Stimulated activated CD8-positive, alpha-beta memory T cell treated with anti-CD3 and anti-CD28 coated beads, Interleukin-15, amount 100 ng/mL, for 48 hours (primary cell): ENCODE measurements at regions not wholly inside any gene's neighbourhood (a gene's known extent, or its start where the extent isn't known, plus 50 kb on each side); places are given as distances from the start of the nearest gene placed in this dataset.
A peak's percentile ranks its signal among the peaks of the same experiment; 100 is the strongest.
"Not testable (repeated sequence)": the region's sequence is repeated elsewhere in the genome, so short reads cannot be mapped to it uniquely, and the experiment has no call there.

Source experiments
- DNase-seq, 2 donors: peaks; one replicate each; pipeline ENCODE4 v3.0.0-alpha.2; 2020; ENCODE audit warnings: low read depth in 2 of 2

DNA sequence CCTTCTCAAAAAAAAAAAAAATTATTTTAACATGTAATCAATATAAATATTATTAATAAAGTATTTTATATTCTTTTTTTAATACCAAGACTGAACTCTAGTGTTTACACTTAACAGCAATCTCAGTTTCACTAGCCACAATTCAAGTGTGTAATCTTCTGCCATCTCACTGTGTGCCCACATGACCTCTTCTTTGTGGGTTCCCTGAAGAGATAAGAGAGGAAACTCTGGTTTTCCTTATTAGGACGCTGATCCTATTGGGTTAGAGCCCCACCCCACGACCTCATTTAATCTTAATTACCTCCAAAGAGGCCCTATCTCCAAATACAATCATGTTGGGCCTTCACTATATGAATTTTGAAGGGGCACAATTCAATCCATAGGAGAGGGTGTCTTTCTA is 177.6 kb downstream of the STK31 start:
- DNase-seq = no peak

DNA sequence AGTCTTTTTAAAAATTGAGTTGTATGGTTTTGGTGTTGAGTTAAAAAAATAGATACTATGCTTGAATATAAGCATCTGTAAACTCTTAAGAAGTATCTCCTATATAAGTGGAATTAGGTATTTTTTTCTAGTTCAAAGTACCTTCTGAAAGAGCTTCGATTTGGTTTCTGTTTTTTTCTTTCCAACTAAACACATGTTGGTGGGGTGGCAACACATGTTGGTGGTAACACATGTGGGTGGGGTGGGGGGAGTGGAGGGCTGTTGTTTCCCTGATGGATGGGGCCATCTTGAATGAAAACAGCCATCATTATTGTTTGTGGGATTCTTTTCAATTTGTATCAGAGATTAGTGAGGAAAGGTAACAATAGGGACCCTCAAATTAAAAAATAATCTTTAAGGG is 178.9 kb downstream of the STK31 start:
- no peak for DNase-seq

DNA sequence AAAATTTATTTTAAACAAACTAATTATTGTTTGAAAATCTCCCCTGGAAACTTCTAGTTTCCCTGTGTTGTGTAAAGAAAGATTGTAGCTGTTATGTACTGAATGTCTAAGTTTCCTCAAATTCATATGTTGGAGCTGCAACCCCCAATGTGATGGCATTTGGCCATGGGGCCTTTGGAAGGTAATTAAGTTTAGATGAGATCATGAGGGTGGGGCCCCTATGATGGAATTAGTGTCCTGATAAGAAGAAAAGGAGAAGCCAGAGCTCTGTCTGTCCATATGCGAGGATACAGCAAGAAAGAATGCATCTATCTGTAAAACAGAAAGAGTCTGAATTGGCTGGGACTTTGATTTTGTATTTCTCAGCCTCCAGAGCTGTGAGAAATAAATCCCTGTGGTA is 179.5 kb downstream of the STK31 start:
- no peak for DNase-seq

DNA sequence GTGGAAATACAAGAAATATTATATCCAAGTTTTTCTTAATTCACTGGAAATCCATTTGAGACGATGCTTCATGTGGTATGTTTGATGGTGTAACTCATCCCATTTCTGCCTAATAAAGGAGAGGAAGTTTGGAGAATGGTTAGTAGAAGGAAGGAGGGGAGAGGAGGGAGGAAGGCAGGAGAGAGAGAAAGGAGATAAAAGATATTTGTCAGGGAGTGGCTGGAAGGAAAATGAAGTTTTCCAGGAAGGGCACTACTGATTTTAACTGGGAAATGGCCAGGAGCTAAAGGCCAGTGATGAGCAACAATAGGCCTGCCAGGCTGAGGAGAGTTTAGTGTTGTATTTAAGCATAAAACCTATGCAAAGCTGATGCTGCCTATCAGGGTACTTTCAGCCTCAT is 182.0 kb downstream of the STK31 start:
- DNase-seq = no peak

DNA sequence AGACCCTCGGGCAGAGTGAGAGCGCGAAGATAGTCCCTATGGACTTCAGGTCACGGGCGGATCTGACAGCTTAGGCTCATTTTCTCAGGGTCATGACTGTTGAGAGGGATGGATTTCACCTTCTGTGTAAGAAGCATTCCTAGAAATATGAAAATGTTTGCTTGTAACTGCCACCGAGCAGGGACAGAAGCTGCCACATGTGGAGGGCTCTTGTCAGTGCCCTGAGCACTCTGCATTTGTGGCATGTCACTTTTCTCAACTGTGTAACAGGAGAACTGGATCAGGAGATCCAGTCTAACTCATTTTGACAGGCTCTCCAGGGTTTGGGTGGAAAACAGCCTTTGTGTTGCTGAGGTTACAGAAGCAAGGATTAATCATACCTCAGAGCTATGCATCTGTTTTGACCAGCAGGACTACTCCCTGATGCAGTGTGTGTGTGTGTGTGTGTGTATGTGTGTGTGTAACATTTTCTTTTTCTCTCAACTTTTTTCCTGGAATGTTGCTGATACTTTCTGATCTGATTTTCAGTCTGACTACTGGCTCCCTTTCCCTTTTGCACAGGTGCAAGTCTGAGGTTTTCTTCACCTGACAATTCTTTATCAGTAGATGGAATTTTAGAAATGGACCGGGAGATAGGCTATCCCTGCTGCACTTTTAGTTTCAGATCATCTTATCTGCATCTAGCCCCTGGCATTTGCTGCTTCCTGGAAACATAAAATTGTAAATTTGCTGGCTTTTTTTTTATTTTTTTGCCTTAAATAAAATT is 183.3 kb downstream of the STK31 start:
- no peak for DNase-seq

DNA sequence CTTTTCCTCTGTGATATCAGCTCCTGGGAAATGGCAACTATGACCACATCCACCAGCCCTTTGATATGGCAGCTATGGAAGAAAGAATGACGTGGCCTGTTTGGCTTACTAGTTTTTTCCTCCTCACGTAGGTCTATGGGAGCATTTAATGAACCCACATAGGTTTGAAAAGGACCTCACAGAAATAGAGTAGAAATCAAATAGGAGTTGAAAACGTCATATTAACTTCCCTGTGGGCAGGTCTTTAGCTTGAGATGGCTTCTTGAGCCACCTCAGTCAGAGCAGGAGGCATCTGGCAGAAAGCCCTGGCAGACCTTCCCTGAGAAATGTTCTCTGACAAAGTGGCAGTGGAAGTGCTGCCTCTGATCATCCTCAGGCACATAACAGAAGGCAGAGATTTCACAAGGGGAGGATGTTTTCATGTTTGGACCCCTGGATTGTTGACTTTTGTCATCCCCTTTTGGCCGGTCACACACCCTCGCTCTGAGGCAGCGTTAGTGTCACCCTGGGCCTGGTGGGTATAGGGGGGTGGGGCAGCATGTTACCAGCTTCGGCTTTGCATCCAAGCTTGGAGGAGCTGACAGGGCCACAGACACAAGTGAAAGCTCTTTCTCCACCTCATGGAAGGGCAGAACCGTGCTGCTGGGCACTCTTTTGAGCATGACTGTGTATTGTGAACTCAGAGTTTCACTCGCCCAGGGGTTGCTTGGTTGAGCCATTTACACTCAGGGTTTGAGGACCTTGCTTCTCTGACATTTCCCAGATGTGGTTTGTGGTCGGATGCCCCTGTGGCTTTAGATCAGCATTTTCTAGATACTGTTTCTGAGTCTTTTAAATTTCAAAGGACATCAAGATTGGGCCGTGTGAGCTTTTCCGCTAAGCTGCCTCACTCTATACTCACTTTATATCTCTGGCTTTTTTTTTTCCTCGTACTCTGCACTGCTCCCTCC is 184.2 kb downstream of the STK31 start:
- peak; percentile 50 to 58 for DNase-seq

DNA sequence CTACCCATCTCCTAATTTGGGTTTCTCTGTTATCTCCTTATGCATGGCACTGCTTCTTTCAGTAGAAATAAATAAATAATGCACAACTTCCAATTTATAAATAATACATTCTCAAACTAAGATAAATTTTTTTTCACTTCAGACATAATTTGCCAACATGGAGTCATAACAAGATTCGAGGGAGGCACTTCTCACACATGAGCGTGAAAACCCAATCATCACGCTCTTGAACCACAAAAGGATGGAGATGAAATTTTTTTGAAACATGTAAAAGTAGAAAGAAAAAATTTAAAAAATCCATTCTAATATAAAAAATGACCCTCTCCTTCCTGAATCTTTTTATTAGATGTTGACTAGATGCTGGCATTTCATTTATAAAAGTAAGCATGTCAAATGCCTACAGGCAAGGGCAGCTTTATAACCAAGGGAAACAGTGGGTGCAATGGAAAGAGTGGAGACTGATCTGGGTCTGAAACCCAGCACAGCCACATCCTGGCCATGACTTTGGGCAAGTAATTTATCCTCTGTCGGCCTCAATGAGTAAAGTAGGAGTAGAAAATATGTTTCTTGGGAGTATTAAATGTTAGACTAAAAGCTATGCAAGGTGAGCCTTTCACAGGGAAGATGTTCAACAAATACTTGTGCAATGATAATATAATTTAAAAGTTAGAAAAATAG is 185.0 kb downstream of the STK31 start:
- DNase-seq = no peak

DNA sequence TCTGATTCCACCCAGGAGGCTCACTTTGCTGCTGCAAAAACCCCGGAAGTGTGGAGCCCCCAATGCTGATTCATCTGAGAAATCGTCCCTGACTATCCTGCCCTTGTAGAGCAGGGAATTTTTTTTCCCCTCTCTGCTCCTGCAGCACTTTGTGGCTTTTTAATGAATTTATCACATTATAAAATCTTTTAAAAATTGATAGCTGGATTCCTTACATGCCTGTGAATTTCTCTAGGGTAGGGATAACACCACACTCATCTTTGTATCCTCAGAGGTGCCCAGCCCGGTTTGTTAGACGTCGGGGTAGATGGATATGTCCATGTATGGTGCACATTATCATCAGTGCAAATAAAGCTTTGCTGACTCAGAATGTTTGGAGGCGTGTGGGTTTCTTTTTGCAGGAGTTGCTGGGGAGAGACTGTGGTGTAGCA is 185.7 kb downstream of the STK31 start:
- DNase-seq = no peak

DNA sequence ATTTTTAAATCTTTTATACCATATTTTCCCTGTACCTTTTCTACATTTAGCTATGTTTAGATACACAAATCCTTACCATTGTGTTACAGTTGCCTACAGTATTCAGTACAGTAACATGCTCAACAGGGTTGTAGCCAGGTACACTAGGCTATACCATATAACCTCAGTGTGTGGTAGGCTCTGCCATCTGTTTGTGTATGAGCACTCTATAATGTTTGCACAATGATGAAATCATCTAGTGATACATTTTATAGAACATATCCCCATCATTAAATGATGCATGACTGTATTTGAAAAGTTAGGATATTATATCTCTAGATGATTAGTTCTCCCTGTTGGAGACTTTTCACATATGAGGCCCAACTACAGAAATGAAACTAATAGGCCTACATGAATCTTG is 188.6 kb downstream of the STK31 start:
- no peak for DNase-seq

DNA sequence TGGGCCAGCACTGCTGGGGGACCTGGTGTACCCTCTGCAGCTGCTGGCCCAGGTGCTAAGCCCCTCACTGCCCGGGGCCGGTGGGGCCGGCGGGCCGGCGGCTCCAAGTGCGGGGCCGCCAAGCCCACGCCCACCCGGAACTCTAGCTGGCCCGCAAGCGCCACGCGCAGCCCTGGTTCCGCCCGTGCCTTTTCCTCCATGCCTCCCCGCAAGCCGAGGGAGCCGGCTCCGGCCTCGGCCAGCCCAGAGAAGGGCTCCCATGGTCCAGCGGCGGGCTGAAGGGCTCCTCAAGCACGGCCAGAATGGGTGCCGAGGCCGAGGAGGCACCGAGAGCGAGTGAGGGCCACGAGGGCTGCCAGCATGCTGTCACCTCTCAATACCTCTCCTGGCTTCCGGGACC is 194.9 kb downstream of the STK31 start:
- not testable (repeated sequence) for DNase-seq

DNA sequence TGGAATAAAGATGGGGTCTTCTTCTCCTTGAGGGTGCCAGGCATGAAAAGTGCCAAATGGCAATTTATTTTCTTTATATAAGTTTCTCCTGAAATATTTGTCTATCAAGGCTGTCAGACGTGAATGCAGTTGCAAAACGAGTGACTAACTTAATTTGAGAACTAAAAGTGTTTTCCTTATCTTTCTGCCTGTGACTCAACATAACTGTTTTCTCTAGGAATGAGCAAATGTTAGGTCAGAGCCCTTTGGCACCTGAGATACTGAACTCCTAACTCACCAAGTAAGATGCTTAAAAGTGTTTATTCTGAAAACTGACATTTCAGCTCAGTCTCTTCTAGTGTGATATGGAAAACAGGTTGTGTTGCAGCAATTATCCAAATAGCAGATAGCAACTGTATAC is 197.0 kb downstream of the STK31 start:
- no peak for DNase-seq

DNA sequence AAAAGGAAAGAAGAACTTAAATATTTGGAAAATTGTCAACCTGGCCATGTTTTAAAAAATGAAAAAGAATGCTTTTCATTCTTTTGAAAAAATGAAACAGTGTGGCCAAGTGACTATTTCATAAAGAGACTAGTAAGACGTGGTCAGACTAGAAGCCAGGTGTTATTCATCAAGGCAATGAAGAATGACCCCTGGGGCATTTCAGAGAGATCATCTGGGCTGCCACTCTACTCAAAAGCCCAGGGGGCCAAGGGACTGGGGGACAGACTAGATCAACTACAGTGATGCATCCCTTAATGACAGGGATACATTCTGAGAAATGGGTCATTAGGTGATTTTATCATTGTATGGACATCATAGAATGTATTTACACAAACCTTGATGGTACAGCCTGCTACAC is 199.4 kb downstream of the STK31 start:
- DNase-seq = no peak

DNA sequence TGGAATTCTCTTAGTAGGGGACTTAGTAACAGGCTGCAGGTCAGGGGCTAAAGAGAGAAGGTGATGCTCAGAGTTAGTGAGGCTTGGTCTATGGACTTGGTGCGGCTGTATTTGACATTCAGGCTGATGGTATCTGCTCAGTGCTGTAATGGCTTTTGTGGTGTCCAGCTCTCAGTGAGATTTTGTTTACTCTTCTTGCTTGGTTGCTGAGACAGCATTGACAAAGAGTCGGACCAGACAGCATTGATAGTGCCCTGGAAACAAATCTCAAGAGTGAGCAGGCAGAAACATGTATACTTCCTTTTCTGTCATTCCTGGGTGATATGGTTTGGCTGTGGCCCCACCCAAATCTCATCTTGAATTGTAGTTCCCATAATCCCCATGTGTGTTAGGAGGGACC is 202.0 kb downstream of the STK31 start:
- no peak for DNase-seq

DNA sequence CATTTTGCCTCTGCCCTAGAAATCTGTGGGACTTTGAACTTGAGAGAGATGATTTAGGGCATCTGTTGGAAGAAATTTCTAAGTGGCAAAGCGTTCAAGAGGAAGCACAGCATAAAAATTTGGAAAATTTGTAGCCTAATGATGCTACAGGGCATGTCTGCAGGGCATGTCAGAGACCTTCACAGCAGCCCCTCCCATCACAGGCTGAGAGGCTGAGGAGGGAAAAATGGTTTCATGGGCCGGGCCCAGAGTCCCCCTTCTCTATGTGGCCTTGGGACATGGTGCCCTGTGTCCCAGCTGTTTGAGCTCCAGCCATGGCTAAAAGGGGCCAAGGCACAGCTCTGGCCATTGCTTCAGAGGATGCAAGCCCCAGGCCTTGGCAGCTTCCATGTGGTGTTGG is 203.0 kb downstream of the STK31 start:
- no peak for DNase-seq

DNA sequence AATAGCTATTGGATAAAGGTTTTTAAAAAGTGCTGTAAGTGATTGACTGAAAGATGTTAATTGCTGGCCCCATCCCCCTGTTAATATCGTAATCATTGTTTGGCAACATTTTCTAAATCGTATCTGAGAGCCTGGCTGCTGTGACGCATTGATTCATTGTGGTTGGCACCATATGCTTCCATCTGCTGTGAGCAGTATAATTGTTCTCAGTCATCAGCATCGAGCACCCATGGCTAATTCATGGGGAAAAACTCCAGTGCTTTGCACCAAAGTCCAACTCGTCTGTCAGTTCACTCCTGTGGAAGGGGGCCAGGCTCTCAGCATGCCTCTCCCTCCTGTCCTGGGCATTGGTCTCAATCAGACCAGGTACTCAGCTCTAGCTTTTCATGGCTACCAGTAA is 205.2 kb downstream of the STK31 start:
- DNase-seq = no peak

DNA sequence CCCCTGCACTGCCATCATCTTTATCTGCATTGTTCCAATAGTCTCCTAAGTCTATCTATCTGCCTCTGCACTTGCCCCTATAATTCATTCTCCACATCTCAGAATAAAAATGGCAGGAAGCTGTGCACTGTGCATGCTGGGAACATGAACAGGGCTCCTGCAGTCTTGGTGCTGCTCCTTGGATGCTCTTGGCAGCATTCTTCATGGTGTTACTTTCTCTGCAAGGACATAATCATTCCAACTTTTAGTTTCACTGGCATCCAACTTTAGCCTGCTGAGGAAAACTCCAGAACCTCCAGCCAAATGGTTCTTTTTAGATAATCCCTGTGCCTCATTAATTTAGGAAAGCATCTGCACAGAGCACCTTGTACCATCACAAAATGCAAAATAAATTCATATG is 208.3 kb downstream of the STK31 start:
- DNase-seq = no peak

DNA sequence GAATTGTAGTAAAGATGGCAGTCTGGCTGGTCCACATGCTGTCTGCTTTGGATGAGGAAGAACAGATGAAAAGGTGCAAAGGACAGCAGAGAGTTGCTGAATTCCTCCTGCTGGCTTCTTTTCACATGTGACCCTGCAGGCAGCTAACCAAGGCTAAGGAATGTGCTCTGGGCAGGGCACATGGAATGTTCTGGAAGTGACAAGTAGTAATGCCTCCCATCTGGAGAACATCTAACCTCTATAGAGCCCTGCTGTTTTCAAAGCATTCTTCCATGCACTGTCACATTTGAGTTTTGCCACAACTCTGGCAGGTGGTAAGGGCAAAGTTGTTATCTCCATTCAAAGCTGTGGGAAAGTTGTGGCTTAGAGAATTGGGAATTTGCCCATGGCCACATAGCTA is 208.8 kb downstream of the STK31 start:
- no peak for DNase-seq

DNA sequence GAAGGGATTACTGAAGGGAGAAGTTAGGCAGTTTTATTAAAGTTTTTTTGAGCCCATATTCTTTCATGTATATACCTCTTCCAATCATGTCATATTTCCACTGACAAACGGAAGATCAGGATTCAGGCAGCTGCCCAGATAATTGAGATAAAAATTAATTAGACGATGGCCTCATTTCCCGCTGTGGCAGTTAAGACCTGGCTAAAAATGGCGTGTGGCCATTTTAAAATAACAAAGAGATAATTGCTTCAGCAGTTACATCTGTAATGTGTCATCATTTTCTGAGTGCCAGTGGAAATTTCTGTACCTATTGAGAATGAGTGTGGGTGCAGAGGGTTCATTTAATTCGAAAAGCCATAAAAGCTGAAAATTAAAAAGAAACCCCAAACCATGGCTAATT is 215.1 kb downstream of the STK31 start:
- no peak for DNase-seq

DNA sequence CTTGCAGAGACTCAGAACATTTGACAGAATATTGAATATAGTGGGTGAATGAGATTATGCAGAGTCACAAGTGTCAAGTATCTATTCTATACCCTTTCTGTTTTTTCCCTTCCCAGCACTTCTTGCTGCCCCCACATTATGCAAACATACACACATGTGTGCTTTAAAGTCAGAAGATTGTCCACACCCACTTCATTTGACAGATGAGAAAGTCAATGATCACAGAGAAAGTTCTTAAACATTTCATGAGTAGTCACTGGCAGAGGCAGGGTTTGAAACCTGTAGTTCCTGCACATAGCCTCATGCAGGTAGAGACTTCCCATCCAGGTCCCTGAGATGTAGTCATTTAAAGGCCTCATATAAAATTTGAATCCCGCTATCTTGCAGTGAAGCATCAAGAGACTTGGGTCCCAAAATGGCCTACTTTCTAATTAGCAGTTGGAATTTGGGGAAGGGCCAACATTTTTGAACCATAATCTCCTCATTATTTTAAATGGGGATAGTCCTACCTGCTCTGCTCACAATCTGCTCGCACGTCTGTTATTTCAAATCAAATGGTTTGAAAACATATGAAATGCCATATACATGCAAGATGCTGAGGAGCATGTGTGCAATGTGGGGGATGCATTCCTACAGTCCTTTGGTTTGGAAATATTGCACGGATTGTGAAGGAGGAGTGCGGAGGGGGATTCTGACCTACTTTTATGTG is 217.8 kb downstream of the STK31 start:
- DNase-seq = no peak

DNA sequence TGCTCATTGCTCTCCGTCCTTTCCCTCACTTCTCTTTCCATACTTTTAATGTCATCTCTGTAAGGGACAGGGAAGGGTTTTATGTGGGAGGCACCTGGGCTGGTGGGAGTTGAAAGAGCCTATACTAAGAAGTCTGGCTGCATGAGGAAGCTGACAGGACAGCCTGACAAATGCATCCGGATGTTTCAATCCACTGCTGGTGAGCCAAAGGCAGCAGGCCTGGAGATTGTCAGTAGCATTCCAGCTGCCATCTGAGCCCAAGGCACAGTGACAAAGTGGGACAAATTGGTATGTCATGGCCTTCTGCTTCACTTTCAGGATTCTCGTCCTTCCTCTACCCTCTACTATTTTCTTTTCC is 218.4 kb downstream of the STK31 start:
- DNase-seq = no peak

DNA sequence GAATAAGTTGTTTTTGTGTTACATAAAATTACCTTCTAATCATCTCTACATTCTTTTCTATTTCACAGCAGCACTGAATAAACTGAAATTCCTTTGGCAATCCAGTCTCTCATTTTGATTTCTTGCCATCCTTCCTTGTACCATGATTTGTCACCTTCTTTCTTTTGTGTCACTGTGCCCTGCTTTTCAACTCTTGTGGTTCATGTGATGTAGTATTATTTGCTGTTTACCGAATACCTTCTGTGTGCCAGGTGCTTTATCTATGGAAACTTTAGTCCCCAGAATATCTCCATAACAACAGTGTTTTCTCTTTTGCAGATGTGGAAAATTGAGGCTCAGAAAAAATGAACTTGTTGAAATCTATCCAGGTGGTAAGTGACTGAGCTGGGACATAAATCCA is 220.3 kb downstream of the STK31 start:
- no peak for DNase-seq

DNA sequence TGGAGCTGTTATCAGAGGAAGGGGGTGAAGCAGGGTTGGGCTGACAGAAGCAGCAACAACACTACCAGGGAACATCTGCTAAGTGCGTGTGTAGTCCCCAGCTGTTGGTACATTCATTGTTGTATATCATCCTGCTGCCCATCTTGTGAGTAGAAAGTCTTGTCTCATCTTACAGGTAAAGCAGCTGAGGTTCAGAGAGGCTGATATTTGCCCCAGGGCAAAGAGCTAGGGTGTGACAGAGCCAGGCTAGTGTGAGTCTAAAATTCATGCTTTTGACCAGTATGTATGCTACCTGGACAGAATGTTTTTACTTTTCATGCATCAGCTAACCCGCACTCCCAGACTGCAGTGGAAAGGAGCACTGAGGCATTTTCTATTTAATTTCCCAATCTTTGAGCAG is 221.6 kb downstream of the STK31 start:
- no peak for DNase-seq
